GM23338 (cell line): ENCODE measurements at regions not wholly inside any gene's neighbourhood (a gene's known extent, or its start where the extent isn't known, plus 50 kb on each side); places are given as distances from the start of the nearest gene placed in this dataset.

Experiments
- ATAC-seq: fragments of 200-7000 bp; cut with Tn5 transposase; 3 replicates; pipeline ENCODE4 v1.9.1; 2020
- DNase-seq: peaks from one replicate; pipeline ENCODE4 v3.0.0-alpha.2; 2015; ENCODE audit warnings: low spot score
- H2AFZ ChIP-seq: fragments of 200-600 bp; sonication (generic); 2 replicates; pipeline ENCODE4 v1.8.0; 2016; ENCODE audit warnings: antibody characterized with exemption, mild to moderate bottlenecking, moderate library complexity
- H3F3A ChIP-seq: fragments of 200-600 bp; sonication (generic); replicated peaks from 2 replicates; pipeline ENCODE4 v1.8.0; 2017; ENCODE audit warnings: antibody characterized with exemption, mixed run types, low read depth
- H3K27ac ChIP-seq: fragments of 200-600 bp; sonication (generic); 2 replicates; pipeline ENCODE4 v1.6.1; 2016; ENCODE audit warnings: low read depth
- H3K27me3 ChIP-seq: fragments of 200-600 bp; sonication (generic); 2 replicates; pipeline ENCODE4 v1.8.0; 2016; ENCODE audit warnings: mild to moderate bottlenecking, mixed run types, moderate library complexity; ENCODE audit not compliant: insufficient read depth
- H3K36me3 ChIP-seq: fragments of 200-600 bp; sonication (generic); 2 replicates; pipeline ENCODE4 v1.8.0; 2016; ENCODE audit warnings: mild to moderate bottlenecking; ENCODE audit not compliant: insufficient read depth
- H3K4me1 ChIP-seq: fragments of 200-600 bp; sonication (generic); 2 replicates; pipeline ENCODE4 v1.8.0; 2016; ENCODE audit warnings: mild to moderate bottlenecking, moderate library complexity; ENCODE audit not compliant: insufficient read depth
- H3K4me2 ChIP-seq: fragments of 200-600 bp; sonication (generic); 2 replicates; pipeline ENCODE4 v1.7.1; 2017; ENCODE audit warnings: mixed run types
- H3K4me3 ChIP-seq: fragments of 200-600 bp; sonication (generic); 2 replicates; pipeline ENCODE4 v1.6.1; 2016; ENCODE audit warnings: mixed run types
- H3K79me2 ChIP-seq: fragments of 200-600 bp; sonication (generic); replicated peaks from 2 replicates; pipeline ENCODE4 v1.8.0; 2017; ENCODE audit warnings: mild to moderate bottlenecking; ENCODE audit not compliant: insufficient read depth
- H3K9me2 ChIP-seq: fragments of 200-600 bp; sonication (generic); 2 replicates; pipeline ENCODE4 v1.8.0; 2017; ENCODE audit not compliant: insufficient read depth
- H4K20me1 ChIP-seq: fragments of 200-600 bp; sonication (generic); replicated peaks from 2 replicates; pipeline ENCODE4 v1.8.0; 2017; ENCODE audit warnings: mild to moderate bottlenecking; ENCODE audit not compliant: insufficient read depth
- H3K27ac Mint-ChIP-seq: 2 replicates; pipeline ENCODE4 v1.8.0; 2020; ENCODE audit warnings: inconsistent platforms, mild to moderate bottlenecking, moderate library complexity, mixed read lengths
- H3K27me3 Mint-ChIP-seq: 3 replicates; pipeline ENCODE4 v1.8.0; 2022; ENCODE audit warnings: low read depth, mild to moderate bottlenecking, moderate library complexity, mixed read lengths, inconsistent platforms; ENCODE audit not compliant: insufficient read depth, poor library complexity
- H3K36me3 Mint-ChIP-seq: 3 replicates; pipeline ENCODE4 v1.8.0; 2021; ENCODE audit warnings: low read depth, mild to moderate bottlenecking, inconsistent platforms, moderate library complexity, mixed read lengths
- H3K4me1 Mint-ChIP-seq: 3 replicates; pipeline ENCODE4 v1.8.0; 2020; ENCODE audit warnings: mild to moderate bottlenecking, inconsistent platforms, mixed read lengths
- H3K4me3 Mint-ChIP-seq: 3 replicates; pipeline ENCODE4 v1.8.0; 2021; ENCODE audit warnings: moderate library complexity, mild to moderate bottlenecking, inconsistent platforms, mixed read lengths
- H3K9me3 Mint-ChIP-seq: 3 replicates; pipeline ENCODE4 v1.8.0; 2020; ENCODE audit warnings: moderate library complexity, mild to moderate bottlenecking, inconsistent platforms, mixed read lengths
- CREB1 ChIP-seq: fragments of 250-450 bp; sonication (Bioruptor Pico); IDR thresholded peaks from 2 replicates; pipeline ENCODE4 v1.5.0; 2020; ENCODE audit warnings: low read depth, mild to moderate bottlenecking, moderate library complexity
- CTCF ChIP-seq, 2 experiments: fragments of 200-600 bp in 1 of 2; sonication (generic) in 1 of 2; conservative IDR thresholded peaks; 2 replicates each; pipeline versions ENCODE4 v1.5.1 to v1.6.1; 2016 to 2017; ENCODE audit warnings: antibody characterized with exemption in 2 of 2, low read depth in 2 of 2, mild to moderate bottlenecking in 2 of 2, moderate library complexity in 1 of 2
- ETS1 ChIP-seq: IDR thresholded peaks from 2 replicates; pipeline ENCODE4 v1.6.1; 2016; ENCODE audit warnings: antibody characterized with exemption
- EZH2 ChIP-seq: fragments of 200-600 bp; sonication (generic); IDR thresholded peaks from one replicate; pipeline ENCODE4 v1.8.0; 2017; ENCODE audit warnings: antibody characterized with exemption, mild to moderate bottlenecking, low read depth; ENCODE audit not compliant: unreplicated experiment
- EZH2phosphoT487 ChIP-seq: fragments of 200-600 bp; sonication (generic); IDR thresholded peaks from one replicate; pipeline ENCODE4 v1.8.1; 2018; ENCODE audit warnings: antibody characterized with exemption; ENCODE audit not compliant: unreplicated experiment
- REST ChIP-seq: IDR thresholded peaks from one replicate; pipeline ENCODE4 v1.6.1; 2018; ENCODE audit warnings: antibody characterized with exemption; ENCODE audit not compliant: unreplicated experiment
- STAT1 ChIP-seq: IDR thresholded peaks from one replicate; pipeline ENCODE4 v1.6.1; 2016; ENCODE audit warnings: antibody characterized with exemption; ENCODE audit not compliant: unreplicated experiment
- TF ChIP-seq, protein P1 (sequence below): fragments of 250-450 bp; sonication (Bioruptor Pico); IDR thresholded peaks from 2 replicates; pipeline ENCODE4 v1.5.0; 2020; ENCODE audit warnings: mild to moderate bottlenecking, moderate library complexity

DNA sequence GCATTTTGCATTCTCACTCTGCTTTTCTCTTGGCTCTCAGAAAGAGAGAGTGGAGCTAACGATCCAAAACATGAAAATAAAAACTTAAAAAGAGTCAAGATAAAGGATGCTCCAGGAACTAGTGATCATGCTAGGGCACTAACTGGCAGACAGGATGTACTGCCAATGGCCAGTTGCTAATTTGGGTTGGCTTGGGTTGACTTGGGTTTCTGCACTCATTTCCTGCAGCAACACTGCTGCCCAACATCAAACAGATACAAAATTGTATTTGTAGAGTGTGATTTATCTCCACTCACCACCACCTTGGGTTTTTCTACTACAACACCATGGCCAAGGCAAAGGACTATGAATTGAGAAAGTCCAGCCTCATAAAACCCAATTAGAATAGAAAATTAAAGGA, 662.3 kb upstream of the PTBP2 start (continued):
- no peak for TF ChIP-seq REST
- TF ChIP-seq EZH2phosphoT487 = no peak
- TF ChIP-seq CREB1 (CRISPR knock-in tag) = no peak

- Histone ChIP-seq H3K27ac (no peak overlapping the region), H3K4me2 (no peak overlapping the region), H3K9me2 (peaks cover 8% of the 10 kb centered on the region; the same call in 1 of the 2 replicates), H3F3A (no peaks in the 10 kb centered on the region), H4K20me1 (no peaks in the 10 kb centered on the region), H3K4me1 (peaks cover 15% of the 10 kb centered on the region; the same call in 1 of the 2 replicates), H2AFZ (no peak overlapping the region), H3K27me3 (no peaks in the 10 kb centered on the region), H3K79me2 (no peaks in the 10 kb centered on the region), H3K4me3 (no peak overlapping the region), H3K36me3 (peaks cover 11% of the 10 kb centered on the region)
- no peak for ATAC-seq
- peaks cover 48% of the 10 kb centered on the region for H3K9me3 Mint-ChIP-seq
- no peak overlapping the region for H3K27ac Mint-ChIP-seq
- DNase-seq = no peak
- TF ChIP-seq STAT1 = no peak
- TF ChIP-seq CTCF (conservative IDR thresholded peaks at IDR 0.05; ENCODE audit: low read depth in 2 of 2) = no peak
- no peak for TF ChIP-seq EZH2
- H3K4me3 Mint-ChIP-seq = no peak overlapping the region
- H3K4me1 Mint-ChIP-seq = peaks cover 14% of the 10 kb centered on the region
- H3K27me3 Mint-ChIP-seq = peaks cover 4% of the 10 kb centered on the region
- H3K36me3 Mint-ChIP-seq = peaks cover 49% of the 10 kb centered on the region
Observed at GRCh38 chr1:96059736-96060135, 661.8 kb upstream of the PTBP2 start.

DNA sequence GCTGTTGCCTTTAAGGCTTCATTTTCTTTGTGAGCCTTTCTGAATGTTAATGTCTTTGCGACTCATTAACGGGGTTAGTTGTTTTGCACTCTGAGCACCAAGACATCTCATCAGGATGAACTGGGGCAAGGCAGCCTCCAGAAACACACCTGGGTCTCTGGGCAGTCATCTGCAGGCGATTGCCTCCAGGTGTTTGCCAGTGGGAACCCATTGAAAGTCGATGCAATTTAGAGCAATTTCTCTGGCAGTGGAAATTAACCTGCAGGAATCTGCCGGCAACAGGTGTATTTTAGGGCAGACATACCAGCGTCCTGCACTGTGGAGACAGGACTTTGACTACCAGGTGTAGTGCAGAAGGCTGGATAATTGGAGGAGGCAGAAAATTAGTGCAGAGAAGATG, 661.0 kb upstream of the PTBP2 start:
- H3K4me1 ChIP-seq = peaks cover 15% of the 10 kb centered on the region; the same call in 1 of the 2 replicates
- ATAC-seq (peak; percentile 70), DNase-seq (peak; percentile 26)
- H3K27me3 ChIP-seq = no peaks in the 10 kb centered on the region
- H3F3A ChIP-seq = no peaks in the 10 kb centered on the region
- no peak overlapping the region for H3K4me2 ChIP-seq
- H3K9me2 ChIP-seq = peaks cover 8% of the 10 kb centered on the region; the same call in 1 of the 2 replicates
- peaks cover 11% of the 10 kb centered on the region for H3K36me3 ChIP-seq
- Mint-ChIP-seq H3K27me3 (peaks cover 6% of the 10 kb centered on the region), H3K9me3 (peaks cover 49% of the 10 kb centered on the region), H3K4me3 (no peak overlapping the region), H3K36me3 (peaks cover 50% of the 10 kb centered on the region), H3K4me1 (peaks cover 14% of the 10 kb centered on the region), H3K27ac (peak overlapping the region; percentile 12)
- H3K79me2 ChIP-seq = no peaks in the 10 kb centered on the region
- H4K20me1 ChIP-seq = no peaks in the 10 kb centered on the region
- H3K4me3 ChIP-seq = no peak overlapping the region
- peak overlapping the region; percentile 4; the same call in 1 of the 2 replicates for H3K27ac ChIP-seq
- H2AFZ ChIP-seq = peak overlapping the region; percentile 67
- TF ChIP-seq, protein P1, sequence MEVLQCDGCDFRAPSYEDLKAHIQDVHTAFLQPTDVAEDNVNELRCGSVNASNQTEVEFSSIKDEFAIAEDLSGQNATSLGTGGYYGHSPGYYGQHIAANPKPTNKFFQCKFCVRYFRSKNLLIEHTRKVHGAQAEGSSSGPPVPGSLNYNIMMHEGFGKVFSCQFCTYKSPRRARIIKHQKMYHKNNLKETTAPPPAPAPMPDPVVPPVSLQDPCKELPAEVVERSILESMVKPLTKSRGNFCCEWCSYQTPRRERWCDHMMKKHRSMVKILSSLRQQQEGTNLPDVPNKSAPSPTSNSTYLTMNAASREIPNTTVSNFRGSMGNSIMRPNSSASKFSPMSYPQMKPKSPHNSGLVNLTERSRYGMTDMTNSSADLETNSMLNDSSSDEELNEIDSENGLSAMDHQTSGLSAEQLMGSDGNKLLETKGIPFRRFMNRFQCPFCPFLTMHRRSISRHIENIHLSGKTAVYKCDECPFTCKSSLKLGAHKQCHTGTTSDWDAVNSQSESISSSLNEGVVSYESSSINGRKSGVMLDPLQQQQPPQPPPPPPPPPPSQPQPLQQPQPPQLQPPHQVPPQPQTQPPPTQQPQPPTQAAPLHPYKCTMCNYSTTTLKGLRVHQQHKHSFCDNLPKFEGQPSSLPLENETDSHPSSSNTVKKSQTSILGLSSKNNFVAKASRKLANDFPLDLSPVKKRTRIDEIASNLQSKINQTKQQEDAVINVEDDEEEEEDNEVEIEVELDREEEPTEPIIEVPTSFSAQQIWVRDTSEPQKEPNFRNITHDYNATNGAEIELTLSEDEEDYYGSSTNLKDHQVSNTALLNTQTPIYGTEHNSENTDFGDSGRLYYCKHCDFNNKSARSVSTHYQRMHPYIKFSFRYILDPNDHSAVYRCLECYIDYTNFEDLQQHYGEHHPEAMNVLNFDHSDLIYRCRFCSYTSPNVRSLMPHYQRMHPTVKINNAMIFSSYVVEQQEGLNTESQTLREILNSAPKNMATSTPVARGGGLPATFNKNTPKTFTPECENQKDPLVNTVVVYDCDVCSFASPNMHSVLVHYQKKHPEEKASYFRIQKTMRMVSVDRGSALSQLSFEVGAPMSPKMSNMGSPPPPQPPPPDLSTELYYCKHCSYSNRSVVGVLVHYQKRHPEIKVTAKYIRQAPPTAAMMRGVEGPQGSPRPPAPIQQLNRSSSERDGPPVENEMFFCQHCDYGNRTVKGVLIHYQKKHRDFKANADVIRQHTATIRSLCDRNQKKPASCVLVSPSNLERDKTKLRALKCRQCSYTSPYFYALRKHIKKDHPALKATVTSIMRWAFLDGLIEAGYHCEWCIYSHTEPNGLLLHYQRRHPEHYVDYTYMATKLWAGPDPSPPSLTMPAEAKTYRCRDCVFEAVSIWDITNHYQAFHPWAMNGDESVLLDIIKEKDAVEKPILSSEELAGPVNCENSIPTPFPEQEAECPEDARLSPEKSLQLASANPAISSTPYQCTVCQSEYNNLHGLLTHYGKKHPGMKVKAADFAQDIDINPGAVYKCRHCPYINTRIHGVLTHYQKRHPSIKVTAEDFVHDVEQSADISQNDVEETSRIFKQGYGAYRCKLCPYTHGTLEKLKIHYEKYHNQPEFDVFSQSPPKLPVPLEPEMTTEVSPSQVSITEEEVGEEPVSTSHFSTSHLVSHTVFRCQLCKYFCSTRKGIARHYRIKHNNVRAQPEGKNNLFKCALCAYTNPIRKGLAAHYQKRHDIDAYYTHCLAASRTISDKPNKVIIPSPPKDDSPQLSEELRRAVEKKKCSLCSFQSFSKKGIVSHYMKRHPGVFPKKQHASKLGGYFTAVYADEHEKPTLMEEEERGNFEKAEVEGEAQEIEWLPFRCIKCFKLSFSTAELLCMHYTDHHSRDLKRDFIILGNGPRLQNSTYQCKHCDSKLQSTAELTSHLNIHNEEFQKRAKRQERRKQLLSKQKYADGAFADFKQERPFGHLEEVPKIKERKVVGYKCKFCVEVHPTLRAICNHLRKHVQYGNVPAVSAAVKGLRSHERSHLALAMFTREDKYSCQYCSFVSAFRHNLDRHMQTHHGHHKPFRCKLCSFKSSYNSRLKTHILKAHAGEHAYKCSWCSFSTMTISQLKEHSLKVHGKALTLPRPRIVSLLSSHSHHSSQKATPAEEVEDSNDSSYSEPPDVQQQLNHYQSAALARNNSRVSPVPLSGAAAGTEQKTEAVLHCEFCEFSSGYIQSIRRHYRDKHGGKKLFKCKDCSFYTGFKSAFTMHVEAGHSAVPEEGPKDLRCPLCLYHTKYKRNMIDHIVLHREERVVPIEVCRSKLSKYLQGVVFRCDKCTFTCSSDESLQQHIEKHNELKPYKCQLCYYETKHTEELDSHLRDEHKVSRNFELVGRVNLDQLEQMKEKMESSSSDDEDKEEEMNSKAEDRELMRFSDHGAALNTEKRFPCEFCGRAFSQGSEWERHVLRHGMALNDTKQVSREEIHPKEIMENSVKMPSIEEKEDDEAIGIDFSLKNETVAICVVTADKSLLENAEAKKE = peak; percentile 85
- no peak for TF ChIP-seq ETS1
